GM13977 (cell line): ENCODE measurements at regions not wholly inside any gene's neighbourhood (a gene's known extent, or its start where the extent isn't known, plus 50 kb on each side); places are given as distances from the start of the nearest gene placed in this dataset.
"Not testable (repeated sequence)": the region's sequence is repeated elsewhere in the genome, so short reads cannot be mapped to it uniquely, and the experiment has no call there.

Experiments used
- DNase-seq: peaks from one replicate; pipeline ENCODE4 v3.0.0; 2012; ENCODE audit warnings: low spot score
- in situ Hi-C: fragments of 300-500 bp; cut with MboI; formaldehyde crosslinking; loops from one replicate; pipeline ENCODE4 v1.12.0; 2022; ENCODE audit warnings: low sequenced_read_pairs, low pct_unique_long_range_greater_than_20kb, mixed read lengths, inconsistent platforms; ENCODE audit not compliant: unreplicated experiment
- TF ChIP-seq, protein P1 (sequence below): IDR thresholded peaks from 2 replicates; pipeline ENCODE4 v1.5.1; 2012; ENCODE audit warnings: mild to moderate bottlenecking, control low read depth; ENCODE audit not compliant: insufficient read depth; ENCODE audit errors: extremely low read depth, missing control alignments

DNA sequence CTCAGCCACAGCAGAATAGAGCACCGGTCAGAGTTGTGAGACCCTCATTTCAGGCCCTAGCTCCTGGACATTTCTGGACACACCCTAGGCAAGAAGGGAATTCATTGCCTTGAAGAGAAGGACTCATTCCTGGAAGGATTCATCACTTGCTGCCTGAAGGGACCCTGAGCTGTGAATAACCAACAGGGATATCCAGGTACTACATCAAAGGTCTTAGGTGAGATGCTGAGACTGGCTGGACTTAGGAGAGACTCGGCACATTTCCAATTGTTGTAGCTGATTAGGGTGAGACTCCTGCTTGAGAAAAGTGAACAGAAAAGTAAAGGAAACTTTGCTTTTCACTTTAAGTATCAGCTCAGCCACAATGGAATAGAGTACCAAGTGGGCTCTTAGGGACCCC is 208.1 kb upstream of the CDKN2B start:
- DNase-seq = no peak
- TF ChIP-seq, protein P1, sequence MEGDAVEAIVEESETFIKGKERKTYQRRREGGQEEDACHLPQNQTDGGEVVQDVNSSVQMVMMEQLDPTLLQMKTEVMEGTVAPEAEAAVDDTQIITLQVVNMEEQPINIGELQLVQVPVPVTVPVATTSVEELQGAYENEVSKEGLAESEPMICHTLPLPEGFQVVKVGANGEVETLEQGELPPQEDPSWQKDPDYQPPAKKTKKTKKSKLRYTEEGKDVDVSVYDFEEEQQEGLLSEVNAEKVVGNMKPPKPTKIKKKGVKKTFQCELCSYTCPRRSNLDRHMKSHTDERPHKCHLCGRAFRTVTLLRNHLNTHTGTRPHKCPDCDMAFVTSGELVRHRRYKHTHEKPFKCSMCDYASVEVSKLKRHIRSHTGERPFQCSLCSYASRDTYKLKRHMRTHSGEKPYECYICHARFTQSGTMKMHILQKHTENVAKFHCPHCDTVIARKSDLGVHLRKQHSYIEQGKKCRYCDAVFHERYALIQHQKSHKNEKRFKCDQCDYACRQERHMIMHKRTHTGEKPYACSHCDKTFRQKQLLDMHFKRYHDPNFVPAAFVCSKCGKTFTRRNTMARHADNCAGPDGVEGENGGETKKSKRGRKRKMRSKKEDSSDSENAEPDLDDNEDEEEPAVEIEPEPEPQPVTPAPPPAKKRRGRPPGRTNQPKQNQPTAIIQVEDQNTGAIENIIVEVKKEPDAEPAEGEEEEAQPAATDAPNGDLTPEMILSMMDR = no peak
- in situ Hi-C loops = no loop called here

DNA sequence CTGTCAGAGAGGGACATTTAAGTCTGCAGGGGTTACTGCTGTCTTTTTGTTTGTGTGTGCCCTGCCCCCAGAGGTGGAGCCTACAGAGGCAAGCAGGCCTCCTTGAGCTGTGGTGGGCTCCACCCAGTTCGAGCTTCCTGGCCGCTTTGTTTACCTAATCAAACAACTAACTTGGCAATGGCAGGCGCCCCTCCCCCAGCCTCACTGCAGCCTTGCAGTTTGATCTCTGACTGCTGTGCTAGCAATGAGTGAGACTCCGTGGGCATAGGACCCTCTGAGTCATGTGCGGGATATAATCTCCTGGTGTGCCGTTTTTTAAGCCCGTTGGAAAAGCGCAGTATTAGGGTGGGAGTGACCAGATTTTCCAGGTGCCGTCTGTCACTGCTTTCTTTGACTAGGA is 216.8 kb upstream of the CDKN2B start:
- in situ Hi-C loops, DNase-seq: not testable (repeated sequence)

DNA sequence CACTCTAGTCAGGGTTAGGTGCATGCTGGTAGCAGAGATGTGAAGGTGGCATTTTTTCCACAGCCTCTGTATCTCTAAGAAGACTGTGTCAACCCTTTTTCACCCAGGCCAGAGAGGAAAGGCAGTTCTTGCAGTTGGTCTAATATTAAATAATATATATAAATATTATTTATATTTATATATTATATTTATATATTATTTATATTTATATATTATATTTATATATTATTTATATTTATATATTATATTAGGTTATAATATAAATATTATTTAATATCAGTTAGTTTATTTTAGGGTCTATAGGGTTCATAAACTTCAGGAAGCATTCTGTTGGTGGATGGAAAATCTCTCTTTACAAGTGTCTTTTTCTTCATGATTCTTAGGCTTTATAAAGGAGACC is 218.6 kb upstream of the DMRTA1 start:
- no peak for DNase-seq
- in situ Hi-C loops = no loop called here
- TF ChIP-seq, protein P1 = no peak

- DNase-seq = no peak
- TF ChIP-seq, protein P1 = no peak
- in situ Hi-C loops = no loop called here
Observed at GRCh38 chr9:22228542-22228941, 218.1 kb upstream of the DMRTA1 start.

GRCh38 chr9:22229069-22229468 is 217.6 kb upstream of the DMRTA1 start:
- in situ Hi-C loops = no loop called here
- no peak for DNase-seq
- TF ChIP-seq, protein P1 = no peak

GRCh38 chr9:22231309-22231708 is 215.3 kb upstream of the DMRTA1 start:
- not testable (repeated sequence) for DNase-seq
- in situ Hi-C loops = loop anchor here (10.0 kb wide), 1 partner anchor 417 kb away; no protein-coding TSS in a partner anchor

- TF ChIP-seq, protein P1 = no peak
- no peak for DNase-seq
- in situ Hi-C loops = loop anchor here (10.0 kb wide), 1 partner anchor 418 kb away; no protein-coding TSS in a partner anchor
Observed at GRCh38 chr9:22232971-22233370, 213.7 kb upstream of the DMRTA1 start.

GRCh38 chr9:22237497-22238363 is 208.9 kb upstream of the DMRTA1 start:
- in situ Hi-C loops = loop anchor here (10.0 kb wide), 1 partner anchor 423 kb away; no protein-coding TSS in a partner anchor
- TF ChIP-seq, protein P1 = no peak
- DNase-seq = no peak
